ENCODE measurements at regions not wholly inside any gene's neighbourhood (a gene's known extent, or its start where the extent isn't known, plus 50 kb on each side); places are given as distances from the start of the nearest gene placed in this dataset.

- TF ChIP-seq CTCF (conservative IDR thresholded peaks at IDR 0.05), result no peak
- no peak for TF ChIP-seq EZH2 (IDR thresholded peaks at IDR 0.05; ENCODE audit: low read depth)
Observed at GRCh38 chr2:18396329-18397010, 164.0 kb downstream of the RDH14 start.

All from PC-9 (cell line).